ENCODE measurements at regions not wholly inside any gene's neighbourhood (a gene's known extent, or its start where the extent isn't known, plus 50 kb on each side); places are given as distances from the start of the nearest gene placed in this dataset.

DNA sequence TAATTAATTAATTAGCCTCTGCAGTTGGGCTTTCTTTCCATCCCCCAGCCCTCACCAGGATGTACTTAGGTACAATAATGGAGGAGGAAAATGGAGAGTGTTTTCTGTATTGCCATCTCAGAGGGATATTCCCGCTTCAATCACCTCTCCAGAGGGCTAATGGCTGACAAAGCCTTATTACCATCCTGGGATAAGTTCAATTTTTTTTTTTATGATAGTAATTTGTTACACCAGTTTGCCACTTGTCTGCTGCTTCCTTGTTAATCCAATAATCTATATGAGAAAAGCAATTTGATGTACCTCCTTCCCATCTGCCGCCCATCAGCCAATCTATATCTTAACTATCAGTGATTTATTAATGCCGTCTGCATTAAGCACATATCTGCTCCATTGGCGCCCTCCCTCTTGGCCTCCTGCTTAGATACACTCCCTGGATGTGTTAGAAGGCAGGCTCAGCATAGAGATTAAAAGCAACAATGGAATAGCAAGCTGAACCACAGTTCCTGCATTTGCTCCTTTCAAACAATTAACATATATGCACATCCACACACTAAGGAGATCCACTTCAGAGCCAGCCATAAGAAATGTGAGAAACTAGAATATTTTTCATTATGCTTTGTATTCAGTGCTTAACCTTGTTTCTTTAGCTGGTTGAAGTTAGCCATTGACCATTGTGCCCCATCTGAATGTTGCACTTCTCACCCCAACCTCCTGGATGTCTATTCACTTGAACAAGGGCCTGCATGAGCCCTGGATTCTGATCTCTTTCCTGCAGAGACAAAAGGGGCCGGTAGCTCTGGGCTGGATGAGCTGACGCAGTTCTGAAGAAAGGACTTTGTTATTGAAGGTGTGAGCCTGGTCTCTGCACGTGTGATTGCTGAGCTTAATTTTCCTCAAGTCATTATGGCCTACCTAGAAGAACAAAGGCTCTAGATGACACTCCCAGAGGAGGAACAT lies 237.3 kb upstream of the GAP43 start:
- no peaks in the 10 kb centered on the region for H3K27me3 ChIP-seq (ENCODE audit: control insufficient read depth, insufficient read depth, low read length)
- no peak overlapping the region for H3K4me3 ChIP-seq (ENCODE audit: low read depth, low read length)
- H3K9me3 ChIP-seq (ENCODE audit: control insufficient read depth, insufficient read depth, low read depth, low read length): no peaks in the 10 kb centered on the region
- no peaks in the 10 kb centered on the region for H3K36me3 ChIP-seq (ENCODE audit: control insufficient read depth, insufficient read depth, low read length)
- peaks cover 15% of the 10 kb centered on the region; the same call in 1 of the 2 replicates for H3K4me1 ChIP-seq (ENCODE audit: control insufficient read depth, insufficient read depth, low read length)
- H3K27ac ChIP-seq (ENCODE audit: low read depth, low read length): no peak overlapping the region
- no peak overlapping the region for H3K9ac ChIP-seq (ENCODE audit: low read length)

DNA sequence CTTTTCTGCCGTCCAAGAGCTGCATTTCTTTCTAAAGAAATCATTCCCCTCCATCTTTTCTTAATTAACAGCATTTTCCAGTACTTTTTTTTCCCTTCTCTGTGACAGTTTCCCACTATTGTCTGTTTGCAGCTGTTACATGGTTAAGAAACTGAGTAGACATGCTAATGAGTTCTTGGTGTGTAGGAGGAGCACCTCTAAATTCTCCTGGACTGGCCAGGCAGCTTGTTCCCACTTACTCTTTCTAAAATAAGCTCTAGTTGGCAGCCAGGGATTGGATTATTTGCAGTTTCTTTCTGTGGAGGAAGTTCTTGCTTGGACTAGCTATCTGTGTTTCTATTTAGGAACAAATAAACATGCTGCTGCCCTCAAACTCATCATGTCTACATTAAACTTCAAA lies 235.1 kb upstream of the GAP43 start:
- no peak overlapping the region for H3K4me3 ChIP-seq (ENCODE audit: low read depth, low read length)
- H3K4me1 ChIP-seq (ENCODE audit: control insufficient read depth, insufficient read depth, low read length): peaks cover 15% of the 10 kb centered on the region; the same call in 1 of the 2 replicates
- no peaks in the 10 kb centered on the region for H3K27me3 ChIP-seq (ENCODE audit: control insufficient read depth, insufficient read depth, low read length)
- no peaks in the 10 kb centered on the region for H3K9me3 ChIP-seq (ENCODE audit: control insufficient read depth, insufficient read depth, low read depth, low read length)
- no peak overlapping the region for H3K27ac ChIP-seq (ENCODE audit: low read depth, low read length)
- no peaks in the 10 kb centered on the region for H3K36me3 ChIP-seq (ENCODE audit: control insufficient read depth, insufficient read depth, low read length)
- H3K9ac ChIP-seq (ENCODE audit: low read length): no peak overlapping the region

DNA sequence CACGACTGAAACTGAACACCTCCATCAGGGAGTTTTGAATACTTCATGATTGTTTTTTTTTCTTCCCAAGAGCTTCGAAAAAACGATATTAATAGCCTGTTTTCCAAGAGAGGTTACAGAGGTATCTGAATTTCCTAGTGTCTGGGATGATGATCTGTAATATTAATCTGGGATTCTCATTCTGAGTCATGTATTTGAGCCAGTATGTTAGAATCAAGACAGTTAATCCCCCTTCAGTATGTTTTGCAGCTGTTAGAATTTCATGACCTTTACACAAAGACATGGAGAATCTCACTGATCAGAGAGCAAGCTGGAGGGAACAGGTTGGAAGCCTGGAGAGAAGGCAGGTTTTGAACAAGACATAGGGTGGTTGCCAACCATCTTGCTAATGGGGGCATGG lies 234.5 kb upstream of the GAP43 start:
- no peaks in the 10 kb centered on the region for H3K36me3 ChIP-seq (ENCODE audit: control insufficient read depth, insufficient read depth, low read length)
- H3K4me1 ChIP-seq (ENCODE audit: control insufficient read depth, insufficient read depth, low read length): peaks cover 15% of the 10 kb centered on the region; the same call in 1 of the 2 replicates
- H3K9ac ChIP-seq (ENCODE audit: low read length): no peak overlapping the region
- no peak overlapping the region for H3K27ac ChIP-seq (ENCODE audit: low read depth, low read length)
- H3K27me3 ChIP-seq (ENCODE audit: control insufficient read depth, insufficient read depth, low read length): no peaks in the 10 kb centered on the region
- no peak overlapping the region for H3K4me3 ChIP-seq (ENCODE audit: low read depth, low read length)
- no peaks in the 10 kb centered on the region for H3K9me3 ChIP-seq (ENCODE audit: control insufficient read depth, insufficient read depth, low read depth, low read length)

DNA sequence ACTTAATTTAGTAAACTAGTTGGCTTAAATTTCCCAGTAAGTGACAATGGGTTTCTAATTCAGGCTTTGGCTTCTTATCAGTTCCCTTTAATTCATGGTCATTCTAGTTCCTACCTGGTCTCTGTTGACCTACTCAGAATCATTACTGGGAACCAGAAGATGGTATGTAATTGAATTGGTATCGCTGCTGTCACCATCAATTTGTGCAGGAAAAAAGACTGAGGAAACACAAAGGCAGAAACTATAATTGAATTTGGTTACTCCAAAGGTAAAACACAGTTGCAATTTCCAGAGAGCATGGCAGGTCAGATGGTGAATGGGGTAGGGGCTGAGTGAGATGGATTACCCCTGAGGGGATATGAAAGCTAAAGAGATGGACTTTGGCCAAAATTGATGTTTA lies 226.5 kb upstream of the GAP43 start:
- no peak overlapping the region for H3K4me3 ChIP-seq (ENCODE audit: low read depth, low read length)
- no peak overlapping the region for H3K9ac ChIP-seq (ENCODE audit: low read length)
- no peak overlapping the region for H3K27ac ChIP-seq (ENCODE audit: low read depth, low read length)
- H3K27me3 ChIP-seq (ENCODE audit: control insufficient read depth, insufficient read depth, low read length): no peaks in the 10 kb centered on the region
- H3K9me3 ChIP-seq (ENCODE audit: control insufficient read depth, insufficient read depth, low read depth, low read length): no peaks in the 10 kb centered on the region
- H3K36me3 ChIP-seq (ENCODE audit: control insufficient read depth, insufficient read depth, low read length): no peaks in the 10 kb centered on the region
- peaks cover 18% of the 10 kb centered on the region for H3K4me1 ChIP-seq (ENCODE audit: control insufficient read depth, insufficient read depth, low read length)

- H3K4me1 ChIP-seq (ENCODE audit: control insufficient read depth, insufficient read depth, low read length): peaks cover 18% of the 10 kb centered on the region
- H3K9ac ChIP-seq (ENCODE audit: low read length): no peak overlapping the region
- H3K4me3 ChIP-seq (ENCODE audit: low read depth, low read length): no peak overlapping the region
- no peaks in the 10 kb centered on the region for H3K9me3 ChIP-seq (ENCODE audit: control insufficient read depth, insufficient read depth, low read depth, low read length)
- no peak overlapping the region for H3K27ac ChIP-seq (ENCODE audit: low read depth, low read length)
- H3K27me3 ChIP-seq (ENCODE audit: control insufficient read depth, insufficient read depth, low read length): no peaks in the 10 kb centered on the region
- H3K36me3 ChIP-seq (ENCODE audit: control insufficient read depth, insufficient read depth, low read length): no peaks in the 10 kb centered on the region
Observed at GRCh38 chr3:115397433-115397832, 225.9 kb upstream of the GAP43 start.

DNA sequence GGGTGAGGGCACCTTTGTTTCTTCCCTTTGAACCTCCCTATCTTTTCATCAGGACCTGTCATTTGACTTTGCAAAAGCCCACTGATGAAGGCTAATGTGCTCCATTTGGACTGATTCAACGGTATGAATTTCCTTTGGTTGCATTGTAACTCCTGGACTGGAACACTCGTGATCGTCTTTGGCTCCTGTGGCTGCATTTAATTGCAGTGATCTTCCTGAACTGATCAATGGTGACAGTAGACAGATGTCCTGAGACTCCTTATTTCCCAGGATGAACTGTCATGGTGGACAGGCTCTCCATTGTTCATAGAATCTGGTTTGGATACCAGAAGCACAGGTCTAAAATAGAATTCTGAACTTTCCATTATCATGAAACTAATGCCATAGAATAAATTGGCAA lies 224.8 kb upstream of the GAP43 start:
- peaks cover 22% of the 10 kb centered on the region for H3K4me1 ChIP-seq (ENCODE audit: control insufficient read depth, insufficient read depth, low read length)
- H3K4me3 ChIP-seq (ENCODE audit: low read depth, low read length): no peak overlapping the region
- H3K27me3 ChIP-seq (ENCODE audit: control insufficient read depth, insufficient read depth, low read length): no peaks in the 10 kb centered on the region

GRCh38 chr3:115399750-115400149 lies 223.6 kb upstream of the GAP43 start:
- Histone ChIP-seq H3K36me3 (ENCODE audit: control insufficient read depth, insufficient read depth, low read length) (no peaks in the 10 kb centered on the region), H3K9ac (ENCODE audit: low read length) (no peak overlapping the region), H3K4me1 (ENCODE audit: control insufficient read depth, insufficient read depth, low read length) (peaks cover 32% of the 10 kb centered on the region), H3K4me3 (ENCODE audit: low read depth, low read length) (no peak overlapping the region), H3K9me3 (ENCODE audit: control insufficient read depth, insufficient read depth, low read depth, low read length) (no peaks in the 10 kb centered on the region), H3K27ac (ENCODE audit: low read depth, low read length) (peak overlapping the region; percentile 52; the same call in 1 of the 2 replicates), H3K27me3 (ENCODE audit: control insufficient read depth, insufficient read depth, low read length) (no peaks in the 10 kb centered on the region)

More for the DNA sequence above, 224.8 kb upstream of the GAP43 start:
- Histone ChIP-seq H3K9ac (ENCODE audit: low read length) (no peak overlapping the region), H3K9me3 (ENCODE audit: control insufficient read depth, insufficient read depth, low read depth, low read length) (no peaks in the 10 kb centered on the region), H3K36me3 (ENCODE audit: control insufficient read depth, insufficient read depth, low read length) (no peaks in the 10 kb centered on the region), H3K27ac (ENCODE audit: low read depth, low read length) (no peak overlapping the region)

GRCh38 chr3:115401298-115401697 lies 222.0 kb upstream of the GAP43 start:
- no peaks in the 10 kb centered on the region for H3K27me3 ChIP-seq (ENCODE audit: control insufficient read depth, insufficient read depth, low read length)
- H3K4me1 ChIP-seq (ENCODE audit: control insufficient read depth, insufficient read depth, low read length): peaks cover 47% of the 10 kb centered on the region
- H3K4me3 ChIP-seq (ENCODE audit: low read depth, low read length): no peak overlapping the region
- no peak overlapping the region for H3K9ac ChIP-seq (ENCODE audit: low read length)
- no peak overlapping the region for H3K27ac ChIP-seq (ENCODE audit: low read depth, low read length)
- H3K36me3 ChIP-seq (ENCODE audit: control insufficient read depth, insufficient read depth, low read length): no peaks in the 10 kb centered on the region
- H3K9me3 ChIP-seq (ENCODE audit: control insufficient read depth, insufficient read depth, low read depth, low read length): no peaks in the 10 kb centered on the region

GRCh38 chr3:115401851-115402501 lies 221.3 kb upstream of the GAP43 start:
- H3K27me3 ChIP-seq (ENCODE audit: control insufficient read depth, insufficient read depth, low read length): no peaks in the 10 kb centered on the region
- H3K4me1 ChIP-seq (ENCODE audit: control insufficient read depth, insufficient read depth, low read length): peaks cover 50% of the 10 kb centered on the region
- no peaks in the 10 kb centered on the region for H3K9me3 ChIP-seq (ENCODE audit: control insufficient read depth, insufficient read depth, low read depth, low read length)
- no peak overlapping the region for H3K27ac ChIP-seq (ENCODE audit: low read depth, low read length)
- H3K36me3 ChIP-seq (ENCODE audit: control insufficient read depth, insufficient read depth, low read length): no peaks in the 10 kb centered on the region
- H3K4me3 ChIP-seq (ENCODE audit: low read depth, low read length): no peak overlapping the region
- no peak overlapping the region for H3K9ac ChIP-seq (ENCODE audit: low read length)

GRCh38 chr3:115402651-115403050 lies 220.7 kb upstream of the GAP43 start:
- Histone ChIP-seq H3K27me3 (ENCODE audit: control insufficient read depth, insufficient read depth, low read length) (no peaks in the 10 kb centered on the region), H3K9ac (ENCODE audit: low read length) (no peak overlapping the region), H3K4me1 (ENCODE audit: control insufficient read depth, insufficient read depth, low read length) (peaks cover 50% of the 10 kb centered on the region)

DNA sequence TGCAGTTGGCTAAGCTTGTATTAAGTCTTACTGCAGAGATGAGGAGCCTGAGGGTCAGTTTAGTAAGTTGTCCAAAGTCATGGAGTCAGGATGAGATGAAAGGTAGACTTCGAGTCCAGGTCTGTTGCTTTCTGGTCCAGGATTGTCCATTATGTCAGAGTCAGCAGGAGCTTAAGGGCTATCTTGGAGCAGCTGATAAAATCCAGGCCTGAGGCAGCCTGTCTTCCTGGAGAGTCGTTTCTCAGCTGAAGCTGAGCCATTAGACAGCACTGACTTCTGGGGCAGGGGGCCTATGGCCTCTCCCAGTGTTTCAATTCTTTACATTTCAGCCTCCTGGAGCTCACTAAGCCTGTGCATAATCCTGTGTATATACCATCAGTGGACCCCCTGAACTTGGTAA lies 219.5 kb upstream of the GAP43 start:
- H3K4me1 ChIP-seq (ENCODE audit: control insufficient read depth, insufficient read depth, low read length): peaks cover 50% of the 10 kb centered on the region
- no peak overlapping the region for H3K9ac ChIP-seq (ENCODE audit: low read length)
- no peaks in the 10 kb centered on the region for H3K9me3 ChIP-seq (ENCODE audit: control insufficient read depth, insufficient read depth, low read depth, low read length)
- H3K4me3 ChIP-seq (ENCODE audit: low read depth, low read length): no peak overlapping the region
- H3K27me3 ChIP-seq (ENCODE audit: control insufficient read depth, insufficient read depth, low read length): no peaks in the 10 kb centered on the region
- H3K36me3 ChIP-seq (ENCODE audit: control insufficient read depth, insufficient read depth, low read length): no peaks in the 10 kb centered on the region
- no peak overlapping the region for H3K27ac ChIP-seq (ENCODE audit: low read depth, low read length)

More at GRCh38 chr3:115402651-115403050, 220.7 kb upstream of the GAP43 start:
- Histone ChIP-seq H3K4me3 (ENCODE audit: low read depth, low read length) (no peak overlapping the region), H3K9me3 (ENCODE audit: control insufficient read depth, insufficient read depth, low read depth, low read length) (no peaks in the 10 kb centered on the region), H3K27ac (ENCODE audit: low read depth, low read length) (no peak overlapping the region), H3K36me3 (ENCODE audit: control insufficient read depth, insufficient read depth, low read length) (no peaks in the 10 kb centered on the region)
